GM12872 (cell line): ENCODE measurements at regions not wholly inside any gene's neighbourhood (a gene's known extent, or its start where the extent isn't known, plus 50 kb on each side); places are given as distances from the start of the nearest gene placed in this dataset.

Source experiments
- CTCF ChIP-seq: IDR thresholded peaks from 3 replicates; pipeline ENCODE4 v1.5.1; 2011; ENCODE audit warnings: low read depth, mild to moderate bottlenecking, low read length, moderate library complexity; ENCODE audit not compliant: insufficient read depth

DNA sequence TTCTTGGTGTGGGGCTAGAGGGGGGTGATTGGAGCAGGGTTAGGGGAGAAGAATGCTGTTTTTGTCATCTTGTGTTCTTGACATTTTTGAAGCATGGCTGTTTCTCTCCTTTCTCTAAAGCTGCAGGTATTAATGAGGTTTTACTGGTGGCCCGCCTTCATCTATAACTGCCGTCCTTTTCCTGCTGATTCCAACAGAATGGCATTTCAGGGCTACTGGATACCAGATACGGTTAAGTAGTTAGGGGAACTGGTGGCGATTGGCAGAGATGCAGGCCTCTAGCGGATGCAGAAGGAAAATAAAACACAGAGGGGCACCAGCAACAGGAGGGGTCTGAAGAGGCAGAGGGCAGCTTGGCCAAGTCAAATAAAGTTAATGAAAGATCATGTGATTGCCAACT is 89.7 kb upstream of the EEF1E1 start:
- no peak for TF ChIP-seq CTCF

GRCh38 chr6:8191629-8192028 is 89.3 kb upstream of the EEF1E1 start:
- no peak for TF ChIP-seq CTCF

- no peak for TF ChIP-seq CTCF
These were observed 84.9 kb upstream of the EEF1E1 start for GRCh38 chr6:8187209-8187608.

GRCh38 chr6:8182902-8183665 is 80.7 kb upstream of the EEF1E1 start:
- TF ChIP-seq CTCF = no peak

DNA sequence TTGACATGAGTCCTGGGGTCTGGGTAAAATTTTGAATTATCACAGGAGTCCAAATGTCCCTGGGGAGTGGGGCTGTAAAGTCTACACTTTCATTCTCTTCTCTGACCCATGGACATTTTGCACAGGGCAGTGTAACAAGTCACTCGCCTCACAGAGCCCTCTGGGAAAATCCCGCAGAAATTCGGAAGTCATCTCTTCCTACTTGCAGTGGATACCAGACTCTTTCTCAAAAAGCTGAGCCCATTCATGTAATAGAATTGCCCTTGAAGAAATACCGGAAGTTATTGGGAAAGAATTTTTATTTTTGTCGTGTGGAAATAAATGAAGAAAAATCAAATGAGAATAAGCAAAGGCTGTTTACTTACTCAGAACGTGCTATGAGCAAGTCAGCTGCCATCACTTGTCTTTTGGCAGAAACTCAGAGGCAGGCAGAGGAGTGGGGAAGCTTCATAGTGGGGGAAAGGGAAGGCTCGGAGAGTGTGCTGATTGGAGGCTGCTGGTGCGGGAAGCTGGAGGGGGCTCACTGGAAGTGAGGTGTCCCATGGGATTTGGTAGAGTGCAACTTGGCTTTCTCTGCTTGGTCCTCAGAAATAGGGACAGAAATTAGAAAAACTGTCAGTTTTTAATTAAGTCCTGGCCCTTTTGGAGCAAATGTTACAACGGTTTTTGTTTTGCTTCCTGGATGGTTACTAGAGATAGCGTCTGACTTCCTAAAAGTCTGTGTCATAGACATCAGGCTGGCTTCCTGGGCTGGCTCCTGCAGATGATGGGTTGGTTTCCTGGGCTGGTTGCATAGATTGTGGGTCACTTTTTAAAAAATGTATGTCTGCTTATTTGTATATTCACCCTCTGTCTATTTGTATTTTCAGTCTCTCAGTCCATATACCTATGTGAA is 79.8 kb upstream of the EEF1E1 start:
- TF ChIP-seq CTCF = no peak

- no peak for TF ChIP-seq CTCF
These were observed 79.0 kb upstream of the EEF1E1 start for GRCh38 chr6:8181160-8181881.
